ENCODE measurements at regions not wholly inside any gene's neighbourhood (a gene's known extent, or its start where the extent isn't known, plus 50 kb on each side); places are given as distances from the start of the nearest gene placed in this dataset.

- Histone ChIP-seq H3K4me1 (ENCODE audit: control insufficient read depth in 1 of 2, insufficient read depth in 2 of 2, low read length in 2 of 2) (no peaks in the 10 kb centered on the region), H3K4me2 (replicated peaks; ENCODE audit: extremely low read depth, low read length, poor library complexity, severe bottlenecking) (no peak overlapping the region), H2AFZ (ENCODE audit: insufficient read depth, low read depth, low read length, poor library complexity, severe bottlenecking) (no peak overlapping the region), H4K20me1 (ENCODE audit: insufficient read depth, low read length) (no peaks in the 10 kb centered on the region), H3K9me3 (replicated peaks in 1 of 2; ENCODE audit: control insufficient read depth in 1 of 2, insufficient read depth in 1 of 2, low read length in 2 of 2) (no peaks in the 10 kb centered on the region), H3K9ac (ENCODE audit: insufficient read depth, low read length, poor library complexity, severe bottlenecking) (no peak overlapping the region), H3K27me3 (ENCODE audit: control insufficient read depth in 2 of 2, insufficient read depth in 2 of 2, low read length in 2 of 2) (no peaks in the 10 kb centered on the region), H3K27ac (ENCODE audit: low read depth in 1 of 2, low read length in 2 of 2) (no peak overlapping the region), H3K79me2 (ENCODE audit: insufficient read depth, low read length) (no peaks in the 10 kb centered on the region), H3K4me3 (replicated peaks in 1 of 3; ENCODE audit: low read depth in 2 of 3, low read length in 3 of 3) (no peak overlapping the region), H3K36me3 (replicated peaks in 1 of 2; ENCODE audit: control insufficient read depth in 1 of 2, insufficient read depth in 2 of 2, low read length in 2 of 2) (no peaks in the 10 kb centered on the region)
- 0% methylated on average over 5 of the region's 11 CpGs for WGBS (ENCODE audit: insufficient coverage)
- H3K36me3 Mint-ChIP-seq: no peaks in the 10 kb centered on the region
- TF ChIP-seq, protein P1, sequence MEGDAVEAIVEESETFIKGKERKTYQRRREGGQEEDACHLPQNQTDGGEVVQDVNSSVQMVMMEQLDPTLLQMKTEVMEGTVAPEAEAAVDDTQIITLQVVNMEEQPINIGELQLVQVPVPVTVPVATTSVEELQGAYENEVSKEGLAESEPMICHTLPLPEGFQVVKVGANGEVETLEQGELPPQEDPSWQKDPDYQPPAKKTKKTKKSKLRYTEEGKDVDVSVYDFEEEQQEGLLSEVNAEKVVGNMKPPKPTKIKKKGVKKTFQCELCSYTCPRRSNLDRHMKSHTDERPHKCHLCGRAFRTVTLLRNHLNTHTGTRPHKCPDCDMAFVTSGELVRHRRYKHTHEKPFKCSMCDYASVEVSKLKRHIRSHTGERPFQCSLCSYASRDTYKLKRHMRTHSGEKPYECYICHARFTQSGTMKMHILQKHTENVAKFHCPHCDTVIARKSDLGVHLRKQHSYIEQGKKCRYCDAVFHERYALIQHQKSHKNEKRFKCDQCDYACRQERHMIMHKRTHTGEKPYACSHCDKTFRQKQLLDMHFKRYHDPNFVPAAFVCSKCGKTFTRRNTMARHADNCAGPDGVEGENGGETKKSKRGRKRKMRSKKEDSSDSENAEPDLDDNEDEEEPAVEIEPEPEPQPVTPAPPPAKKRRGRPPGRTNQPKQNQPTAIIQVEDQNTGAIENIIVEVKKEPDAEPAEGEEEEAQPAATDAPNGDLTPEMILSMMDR (IDR thresholded peaks at IDR 0.05): no peak
- peaks cover 19% of the 10 kb centered on the region for H3K4me1 Mint-ChIP-seq
- no peak overlapping the region for H3K27ac Mint-ChIP-seq
- no peak for DNase-seq
- H3K4me3 Mint-ChIP-seq: no peak overlapping the region
- no peaks in the 10 kb centered on the region for H3K27me3 Mint-ChIP-seq (ENCODE audit: low read depth in 3 of 3)
- intact Hi-C loops (cut with micrococcal nuclease): no loop called here
- H3K9me3 Mint-ChIP-seq: no peaks in the 10 kb centered on the region
Measured at GRCh38 chr14:22099942-22100763, 426.5 kb upstream of the OR4E1 start.

DNA sequence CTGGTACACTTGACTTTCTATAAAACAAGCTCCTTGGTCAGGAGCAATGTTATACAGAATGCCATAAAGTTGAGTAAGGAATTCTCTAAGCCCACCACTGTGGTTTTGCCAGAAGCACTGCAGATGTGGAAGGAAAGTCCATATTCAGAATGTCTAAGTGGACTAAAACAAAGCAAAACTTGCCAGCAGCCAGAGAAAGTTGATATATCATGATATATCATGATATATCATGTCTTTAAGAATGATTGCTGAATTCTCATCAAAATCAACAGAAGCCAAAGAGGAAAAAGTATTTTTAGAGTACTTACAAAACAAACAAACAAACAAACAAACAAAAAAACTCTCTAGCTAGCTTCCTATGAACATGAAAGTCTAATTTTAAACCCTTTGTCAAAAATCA, 424.8 kb upstream of the OR4E1 start:
- Mint-ChIP-seq H3K36me3 (no peaks in the 10 kb centered on the region), H3K9me3 (no peaks in the 10 kb centered on the region), H3K27me3 (ENCODE audit: low read depth in 3 of 3) (no peaks in the 10 kb centered on the region), H3K4me3 (no peak overlapping the region), H3K27ac (no peak overlapping the region), H3K4me1 (peaks cover 19% of the 10 kb centered on the region)
- Histone ChIP-seq H2AFZ (ENCODE audit: insufficient read depth, low read depth, low read length, poor library complexity, severe bottlenecking) (no peak overlapping the region), H3K4me2 (replicated peaks; ENCODE audit: extremely low read depth, low read length, poor library complexity, severe bottlenecking) (no peak overlapping the region), H3K4me1 (ENCODE audit: control insufficient read depth in 1 of 2, insufficient read depth in 2 of 2, low read length in 2 of 2) (no peaks in the 10 kb centered on the region), H3K79me2 (ENCODE audit: insufficient read depth, low read length) (no peaks in the 10 kb centered on the region), H3K27me3 (ENCODE audit: control insufficient read depth in 2 of 2, insufficient read depth in 2 of 2, low read length in 2 of 2) (no peaks in the 10 kb centered on the region), H3K36me3 (replicated peaks in 1 of 2; ENCODE audit: control insufficient read depth in 1 of 2, insufficient read depth in 2 of 2, low read length in 2 of 2) (no peaks in the 10 kb centered on the region), H4K20me1 (ENCODE audit: insufficient read depth, low read length) (no peaks in the 10 kb centered on the region), H3K27ac (ENCODE audit: low read depth in 1 of 2, low read length in 2 of 2) (no peak overlapping the region), H3K4me3 (replicated peaks in 1 of 3; ENCODE audit: low read depth in 2 of 3, low read length in 3 of 3) (no peak overlapping the region), H3K9me3 (replicated peaks in 1 of 2; ENCODE audit: control insufficient read depth in 1 of 2, insufficient read depth in 1 of 2, low read length in 2 of 2) (no peaks in the 10 kb centered on the region), H3K9ac (ENCODE audit: insufficient read depth, low read length, poor library complexity, severe bottlenecking) (no peak overlapping the region)
- intact Hi-C loops (cut with micrococcal nuclease): no loop called here
- no peak for DNase-seq
- TF ChIP-seq, protein P1 (IDR thresholded peaks at IDR 0.05): no peak

All from CD14-positive monocyte (primary cell).